HG03045 (cell line): ENCODE measurements at regions not wholly inside any gene's neighbourhood (a gene's known extent, or its start where the extent isn't known, plus 50 kb on each side); places are given as distances from the start of the nearest gene placed in this dataset.

Source experiments
- ATAC-seq: cut with Tn5 transposase; IDR thresholded peaks from one replicate; pipeline ENCODE4 v1.9.1; 2021; ENCODE audit warnings: mild to moderate bottlenecking, moderate library complexity; ENCODE audit not compliant: unreplicated experiment

DNA sequence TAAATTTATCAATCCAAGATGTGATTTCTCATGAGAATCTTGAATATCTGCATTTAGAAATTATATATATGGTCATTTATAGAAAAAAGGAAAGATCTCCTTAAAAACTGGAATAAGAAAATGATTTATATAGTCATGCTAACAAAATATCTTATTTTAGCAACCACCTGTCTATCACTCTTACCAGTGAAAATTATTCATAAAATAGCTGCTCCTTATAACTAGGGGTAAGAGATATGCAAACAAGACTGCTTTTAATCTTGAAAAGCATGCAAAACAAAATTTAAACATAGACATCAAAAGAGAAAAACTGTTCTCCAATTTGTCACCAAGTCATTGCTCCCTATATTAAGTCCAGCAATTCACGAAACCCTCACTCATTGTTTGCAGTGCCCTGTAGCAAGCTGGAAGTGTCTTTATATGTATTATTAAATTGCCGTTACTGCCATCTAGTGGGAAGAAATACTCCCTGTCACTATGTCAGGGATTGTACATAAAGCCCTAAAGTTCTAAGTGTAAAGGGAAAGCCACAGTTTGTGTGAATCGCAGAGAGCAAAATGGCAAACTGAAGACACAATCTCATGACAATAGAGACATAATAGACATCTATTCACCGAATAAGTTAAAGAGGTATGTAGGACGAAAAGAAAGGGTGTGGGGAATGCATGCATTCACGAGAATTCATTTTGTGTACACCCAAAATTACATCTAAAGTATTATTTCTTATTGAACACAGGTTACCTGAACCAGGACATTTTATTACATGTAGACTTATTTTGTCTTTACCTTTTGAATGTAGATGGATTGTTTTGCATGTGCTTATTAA lies 600.5 kb downstream of the USP25 start:
- ATAC-seq, result peak; percentile 86

DNA sequence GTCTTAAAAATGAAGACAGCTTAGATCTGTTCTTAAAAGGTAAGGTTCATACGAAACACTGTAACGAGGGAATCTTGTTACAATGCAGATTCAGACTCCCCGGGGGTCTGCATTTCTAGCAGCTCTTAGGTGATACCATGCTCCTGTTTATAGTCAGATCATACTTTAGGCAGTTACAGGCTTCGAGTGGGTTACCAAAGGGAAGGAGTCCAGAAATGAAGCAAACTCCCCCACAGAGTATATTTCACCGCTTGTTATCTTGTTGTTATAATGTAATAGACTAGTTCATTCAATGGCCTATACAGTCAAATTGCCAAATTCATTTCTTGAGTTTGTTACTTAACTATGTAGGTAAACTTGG lies 601.1 kb downstream of the USP25 start:
- ATAC-seq, result no peak

DNA sequence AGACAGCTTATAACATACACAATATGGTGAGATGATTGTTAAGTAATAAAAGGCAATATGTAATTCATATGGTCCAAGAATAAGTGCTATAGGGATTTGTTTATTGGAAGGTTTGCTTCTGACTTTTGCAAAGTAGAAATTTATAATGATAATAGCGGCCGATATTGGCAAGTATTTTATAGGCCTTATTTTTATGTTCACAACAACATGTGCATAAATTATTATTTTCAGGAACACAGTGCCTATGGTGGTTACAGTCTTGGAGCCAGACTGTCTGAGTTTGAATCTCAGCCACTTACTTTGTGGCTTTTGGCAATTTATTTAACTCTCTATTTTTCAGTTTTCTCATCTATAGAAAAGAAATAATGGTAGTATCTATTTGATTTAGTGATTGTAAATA lies 607.5 kb downstream of the USP25 start:
- no peak for ATAC-seq

DNA sequence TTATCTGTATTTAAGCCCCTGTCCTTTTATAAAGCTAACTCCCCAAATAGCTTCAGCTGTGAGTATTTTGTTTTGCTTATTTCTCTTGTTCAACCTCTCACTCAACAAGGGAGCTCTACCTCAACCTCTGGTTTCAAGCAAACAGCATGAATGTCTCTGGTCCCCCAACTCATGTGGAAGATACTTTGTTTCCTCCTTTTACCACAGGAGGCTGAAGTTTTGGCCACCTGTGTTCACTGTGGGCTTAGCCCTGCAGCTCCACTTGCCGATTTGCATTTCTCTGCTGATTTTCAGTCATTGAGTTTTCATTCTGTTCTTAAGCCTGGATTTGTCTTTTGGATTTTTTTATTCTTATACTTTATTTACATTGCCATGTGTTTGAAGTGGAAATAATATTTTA lies 613.1 kb downstream of the USP25 start:
- ATAC-seq, result no peak

DNA sequence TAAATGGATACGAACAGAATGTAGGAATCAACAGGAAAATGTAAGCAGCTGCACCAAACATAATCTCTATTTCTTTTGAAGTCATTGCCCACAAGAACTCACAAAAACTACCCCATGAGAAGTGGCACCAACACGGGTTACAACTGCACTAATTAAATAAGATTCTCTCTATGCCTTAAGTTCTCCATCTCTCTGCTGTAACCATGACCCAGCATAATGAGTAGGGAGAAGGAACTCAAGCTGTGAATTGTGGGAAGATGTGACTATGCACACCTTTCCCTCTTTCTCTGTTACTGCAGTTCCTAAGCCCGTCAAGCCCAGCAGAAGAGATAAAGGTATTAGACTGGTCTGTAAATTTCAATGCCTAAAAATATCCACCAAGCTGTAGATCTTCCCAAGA lies 614.0 kb downstream of the USP25 start:
- ATAC-seq, result no peak

DNA sequence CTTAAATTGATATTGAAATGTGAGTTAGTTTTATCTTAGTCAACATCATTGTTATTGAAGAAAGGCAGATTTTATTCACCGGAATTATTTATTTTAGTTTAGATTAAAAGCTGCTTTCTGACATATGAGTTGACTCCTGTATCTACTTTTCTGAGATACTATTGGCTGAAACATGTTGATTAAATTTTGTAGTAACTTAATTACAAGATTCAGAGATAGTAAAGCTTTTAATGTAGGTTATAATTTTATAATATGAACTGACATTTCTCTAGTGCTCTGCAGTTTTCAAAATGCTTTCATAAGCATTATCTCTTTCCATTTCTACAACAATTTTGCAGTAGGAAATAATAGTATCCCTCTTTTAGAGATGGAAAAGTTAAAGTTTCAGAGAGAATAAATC lies 616.0 kb downstream of the USP25 start:
- no peak for ATAC-seq

DNA sequence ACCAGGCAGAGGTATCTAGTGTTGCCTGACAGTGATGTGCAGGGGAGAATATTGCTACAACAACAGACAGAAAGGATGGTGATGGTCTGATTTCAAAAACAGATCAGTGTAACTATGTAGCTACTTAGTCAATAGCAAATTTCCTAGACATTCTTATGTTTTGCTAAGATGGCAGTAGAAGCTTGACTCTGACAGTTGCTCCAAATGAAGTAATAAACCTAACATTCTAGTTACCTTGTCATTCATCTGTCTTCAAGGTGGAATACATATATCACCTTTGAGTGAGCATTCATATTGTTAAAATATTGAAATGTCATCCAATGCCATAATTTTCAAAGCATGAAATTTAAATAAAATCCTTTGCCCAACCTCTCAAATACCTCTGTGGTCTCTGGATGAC lies 617.4 kb downstream of the USP25 start:
- no peak for ATAC-seq

DNA sequence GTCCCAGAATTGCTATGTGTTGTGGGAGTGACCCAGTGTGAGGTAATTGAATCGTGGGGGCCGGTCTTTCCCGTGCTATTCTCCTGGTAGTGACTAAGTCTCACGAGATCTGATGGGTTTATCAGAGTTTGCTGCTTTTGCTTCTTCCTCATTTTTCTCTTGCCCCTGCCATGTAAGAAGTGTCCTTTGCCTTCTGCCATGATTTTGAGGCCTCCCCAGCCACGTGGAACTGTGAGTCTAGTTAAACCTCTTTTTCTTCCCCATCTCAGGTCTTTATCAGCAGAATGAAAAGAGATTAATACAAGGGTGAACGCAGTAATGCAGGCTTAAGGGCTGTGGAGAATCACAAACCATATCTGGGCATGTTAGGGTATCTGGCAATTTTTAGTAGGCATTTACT lies 624.0 kb downstream of the USP25 start:
- ATAC-seq, result no peak

DNA sequence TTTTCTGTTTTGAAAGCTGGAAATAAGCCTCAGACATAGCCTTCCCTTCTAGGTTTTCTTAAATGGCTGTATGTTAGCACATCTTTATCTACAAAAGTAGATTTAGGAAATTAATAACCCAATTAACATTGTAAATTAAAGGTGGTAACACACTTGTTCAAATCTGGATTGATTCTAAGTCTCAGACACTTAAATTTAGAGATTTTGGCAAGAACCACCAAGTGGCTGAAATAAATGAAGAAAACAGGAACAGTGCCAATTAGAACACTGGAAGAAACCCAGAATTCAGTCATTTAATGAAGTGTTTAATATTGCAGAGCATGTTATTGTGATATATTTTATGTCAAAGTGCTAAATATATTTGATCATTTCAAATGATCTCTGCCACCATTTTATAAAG lies 628.2 kb downstream of the USP25 start:
- no peak for ATAC-seq

DNA sequence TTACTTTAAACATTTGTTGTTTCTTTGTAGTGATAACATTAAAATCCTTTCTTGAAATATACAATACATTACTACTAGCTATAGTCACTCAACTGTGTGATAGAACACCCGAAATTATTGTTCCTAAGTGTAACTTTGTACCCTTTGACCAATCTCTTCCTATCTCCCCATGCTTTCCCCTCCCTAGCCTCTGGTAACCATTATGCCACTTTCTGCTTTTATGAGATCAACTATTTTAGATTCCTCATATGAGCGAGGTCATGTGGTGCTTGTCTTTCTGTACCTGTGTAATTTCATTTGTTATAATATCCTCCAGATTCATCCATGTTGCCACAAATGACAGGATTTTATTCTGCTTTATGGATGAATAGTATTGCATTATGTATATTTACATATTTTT lies 629.0 kb downstream of the USP25 start:
- ATAC-seq, result no peak

DNA sequence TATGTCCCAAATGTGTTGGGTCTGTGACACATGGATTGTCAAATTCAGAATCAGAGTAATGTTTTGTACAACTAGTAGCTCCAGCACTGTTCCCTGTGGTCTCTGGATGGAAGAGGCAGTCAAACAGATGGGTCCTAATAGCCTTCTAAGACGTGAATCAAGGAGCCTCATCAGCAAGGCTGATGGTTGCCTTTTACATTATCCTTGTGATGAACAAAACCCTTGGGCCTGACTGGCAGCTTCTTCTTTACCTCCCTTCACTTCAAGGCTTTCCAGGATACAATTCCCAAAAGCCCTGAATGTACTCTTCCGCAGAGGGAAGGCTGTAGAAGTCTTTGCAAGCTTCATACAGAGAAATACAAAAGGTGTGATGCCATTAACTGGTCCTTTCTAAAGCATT lies 633.3 kb downstream of the USP25 start:
- ATAC-seq, result no peak

DNA sequence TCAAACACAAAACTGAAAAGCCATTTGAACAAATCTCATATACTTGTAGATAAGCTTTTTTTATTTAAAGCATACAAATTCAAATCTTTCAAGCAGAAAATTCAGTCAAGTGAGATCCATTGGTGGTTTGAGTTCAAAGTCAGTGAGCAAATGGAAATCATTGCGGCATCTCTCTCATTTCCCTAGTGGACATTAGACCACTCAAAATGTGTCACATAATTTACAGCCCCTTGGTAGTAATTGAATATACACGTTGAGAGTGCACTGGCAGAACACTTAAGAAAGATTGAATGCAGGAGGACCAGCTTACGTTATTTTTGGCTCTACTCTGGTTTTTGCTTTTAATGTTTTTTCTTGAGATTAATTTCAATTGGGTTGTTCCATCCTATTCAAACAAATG lies 633.7 kb downstream of the USP25 start:
- no peak for ATAC-seq

DNA sequence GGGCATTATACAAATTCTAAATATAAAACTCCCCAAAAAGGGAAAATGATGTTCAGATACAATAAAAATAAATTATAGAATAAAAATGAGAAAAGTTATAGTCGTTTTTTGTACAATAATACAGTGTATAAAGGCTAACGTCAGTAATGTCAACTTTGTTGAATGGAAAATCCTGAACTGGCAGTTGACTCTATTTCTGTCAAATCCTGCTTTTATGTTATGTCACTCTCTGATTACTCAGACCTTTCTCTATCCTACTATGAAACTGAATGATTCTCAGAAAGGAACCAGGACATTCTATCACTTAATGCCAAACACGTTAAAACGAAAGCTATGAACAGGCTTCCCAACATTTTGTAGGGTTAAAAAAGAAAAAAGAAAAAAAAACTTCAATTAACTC lies 636.4 kb downstream of the USP25 start:
- no peak for ATAC-seq

DNA sequence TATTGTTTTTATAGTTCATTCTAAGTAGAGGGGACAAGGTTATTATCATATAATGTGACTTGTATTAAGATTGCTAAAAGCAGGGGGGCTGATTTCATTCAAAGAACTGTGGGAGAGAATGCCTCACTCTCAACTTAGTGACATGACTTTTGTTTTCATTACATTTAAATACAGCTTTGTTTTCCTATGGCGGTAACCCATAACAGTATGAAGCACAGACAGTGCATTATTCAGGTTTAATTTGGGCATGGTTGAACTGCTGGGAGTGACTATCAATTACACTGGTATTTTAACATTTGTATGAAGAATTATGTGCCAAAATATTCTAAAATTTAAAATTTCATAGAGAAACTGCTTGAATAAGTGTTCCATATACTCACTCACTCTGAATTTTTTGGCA lies 637.3 kb downstream of the USP25 start:
- no peak for ATAC-seq

DNA sequence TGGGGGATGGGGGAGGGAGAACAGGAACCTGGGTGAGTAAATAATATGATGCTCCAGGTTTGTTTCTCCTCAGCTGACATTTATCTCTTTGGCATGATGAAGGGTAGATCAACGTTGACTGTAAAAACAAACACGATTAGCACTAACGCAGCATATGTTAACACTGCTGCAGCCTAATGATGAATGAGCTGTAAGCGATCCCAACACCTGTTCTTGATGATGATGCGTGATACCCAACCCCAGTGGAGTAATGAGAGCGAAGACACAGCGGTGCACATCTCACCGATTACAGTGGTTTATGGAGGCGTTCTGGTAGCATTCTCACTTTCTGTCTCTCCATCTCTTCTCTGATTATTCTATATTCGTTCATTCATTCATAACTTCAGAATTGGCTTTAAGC lies 640.4 kb downstream of the USP25 start:
- no peak for ATAC-seq

DNA sequence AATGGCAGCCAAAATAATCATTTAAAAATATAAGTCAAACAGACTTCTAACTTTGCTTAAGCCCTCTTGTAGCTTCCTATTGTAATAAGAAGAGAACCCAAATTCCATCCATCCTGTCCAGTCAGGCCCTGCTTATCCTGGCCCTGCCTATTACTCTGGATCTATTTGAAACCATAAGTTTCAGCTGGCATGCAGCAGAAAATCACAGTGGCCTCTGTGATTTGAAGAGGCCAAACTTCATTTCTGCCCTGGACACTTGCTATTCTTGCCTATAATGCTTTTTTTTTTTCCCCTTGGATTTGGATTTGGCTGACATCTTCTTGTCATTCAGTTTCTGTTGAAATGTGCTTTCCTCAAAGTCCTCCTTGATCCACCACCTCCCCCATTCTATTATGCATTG lies 642.8 kb downstream of the USP25 start:
- ATAC-seq, result no peak

DNA sequence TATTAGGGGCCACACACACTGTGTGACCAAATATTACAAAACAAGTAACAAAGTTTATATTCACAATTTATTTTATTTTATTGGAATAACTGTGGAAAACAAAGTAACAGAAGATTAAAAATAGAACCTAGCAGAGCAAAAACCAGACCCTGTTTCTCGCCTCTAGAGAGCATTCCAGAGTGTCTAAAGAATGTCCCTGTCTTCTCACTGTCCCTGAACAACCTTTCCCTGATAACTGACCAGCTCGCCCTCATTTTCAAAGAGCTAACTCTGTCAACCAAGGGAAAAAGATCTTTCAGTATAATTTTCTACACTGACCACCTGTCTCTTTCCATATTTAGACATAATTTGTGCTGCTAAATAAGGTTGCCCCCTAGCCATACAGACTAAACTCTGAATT lies 646.9 kb downstream of the USP25 start:
- ATAC-seq, result no peak

DNA sequence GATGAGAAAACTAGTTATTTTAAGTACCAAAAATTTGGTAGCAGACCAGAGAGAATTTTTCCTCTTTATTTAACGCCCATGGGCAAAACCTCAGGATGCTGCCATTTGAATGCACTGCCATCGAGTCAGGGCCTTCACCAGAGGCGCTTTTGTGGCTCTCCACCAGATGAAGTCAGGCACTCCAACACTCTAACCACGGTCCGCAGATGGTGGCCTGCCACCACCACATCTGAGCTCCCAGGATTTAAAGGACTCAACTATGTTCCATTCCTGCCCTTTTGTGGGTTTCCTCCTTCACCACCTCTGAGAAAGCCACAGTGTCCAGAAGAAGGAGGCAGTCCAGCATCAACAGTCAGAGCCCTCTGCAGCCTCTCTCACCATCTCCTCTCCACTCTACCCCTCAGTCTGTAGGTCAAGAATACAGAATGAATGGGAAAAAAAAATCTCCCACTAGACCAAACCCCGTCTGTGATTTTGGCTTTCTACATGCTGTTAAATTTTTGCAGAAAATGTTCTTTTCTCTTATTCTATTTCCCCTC lies 647.4 kb downstream of the USP25 start:
- no peak for ATAC-seq

DNA sequence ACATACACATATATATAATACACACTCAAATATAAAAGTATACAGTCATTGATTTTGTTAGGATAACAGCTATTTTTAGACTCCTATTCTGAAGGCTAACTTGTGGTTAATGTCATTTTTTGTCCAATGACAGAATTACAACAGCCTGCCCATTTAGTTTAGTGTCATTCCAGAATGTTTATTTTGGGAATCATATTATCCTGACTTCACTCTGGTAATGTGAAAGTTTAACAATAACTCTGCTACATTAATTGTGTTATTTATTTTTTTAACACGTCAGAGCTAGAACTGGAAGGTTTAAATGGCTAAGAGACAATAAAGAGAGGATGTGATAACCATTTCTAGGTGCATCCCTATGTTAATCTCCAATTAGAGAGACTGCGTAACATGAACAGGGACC lies 648.1 kb downstream of the USP25 start:
- ATAC-seq, result no peak

DNA sequence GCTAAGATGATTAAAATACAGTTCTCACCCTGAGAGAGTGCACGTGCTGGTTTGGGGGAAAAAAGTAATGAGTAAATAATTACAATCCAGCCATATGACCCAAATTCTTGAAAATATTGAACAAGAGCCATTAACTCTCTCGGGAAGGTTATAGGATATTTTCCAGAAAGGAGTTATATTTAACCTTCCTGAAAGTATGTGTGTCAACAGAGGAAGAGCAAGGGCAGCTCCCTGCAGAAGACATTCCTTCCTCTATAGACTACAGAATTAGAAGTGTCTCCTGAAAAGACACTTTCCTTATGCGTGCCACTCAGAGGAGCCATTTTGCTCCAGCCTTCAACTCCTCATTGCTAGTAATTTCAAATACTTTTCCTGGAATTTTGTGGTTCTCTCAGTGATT lies 648.7 kb downstream of the USP25 start:
- no peak for ATAC-seq

DNA sequence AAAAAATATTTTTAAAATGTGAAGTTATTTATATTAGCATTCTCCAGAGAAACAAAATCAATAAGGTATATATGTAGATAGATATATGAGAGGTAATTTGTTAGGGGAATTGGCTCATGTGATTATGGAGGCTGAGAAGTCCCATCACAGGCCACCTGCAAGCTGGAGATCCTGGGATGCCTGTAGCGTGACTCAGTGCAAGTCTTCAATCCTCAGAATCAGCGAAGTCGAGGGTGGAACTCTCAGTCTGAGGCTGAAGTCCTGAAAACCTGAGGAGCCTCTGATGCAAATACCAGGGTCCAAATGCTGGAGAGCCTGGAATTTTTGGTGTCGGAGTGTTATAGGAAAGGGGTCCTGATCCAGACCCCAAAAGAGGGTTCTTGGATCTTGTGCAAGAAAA lies 658.5 kb downstream of the USP25 start:
- no peak for ATAC-seq

DNA sequence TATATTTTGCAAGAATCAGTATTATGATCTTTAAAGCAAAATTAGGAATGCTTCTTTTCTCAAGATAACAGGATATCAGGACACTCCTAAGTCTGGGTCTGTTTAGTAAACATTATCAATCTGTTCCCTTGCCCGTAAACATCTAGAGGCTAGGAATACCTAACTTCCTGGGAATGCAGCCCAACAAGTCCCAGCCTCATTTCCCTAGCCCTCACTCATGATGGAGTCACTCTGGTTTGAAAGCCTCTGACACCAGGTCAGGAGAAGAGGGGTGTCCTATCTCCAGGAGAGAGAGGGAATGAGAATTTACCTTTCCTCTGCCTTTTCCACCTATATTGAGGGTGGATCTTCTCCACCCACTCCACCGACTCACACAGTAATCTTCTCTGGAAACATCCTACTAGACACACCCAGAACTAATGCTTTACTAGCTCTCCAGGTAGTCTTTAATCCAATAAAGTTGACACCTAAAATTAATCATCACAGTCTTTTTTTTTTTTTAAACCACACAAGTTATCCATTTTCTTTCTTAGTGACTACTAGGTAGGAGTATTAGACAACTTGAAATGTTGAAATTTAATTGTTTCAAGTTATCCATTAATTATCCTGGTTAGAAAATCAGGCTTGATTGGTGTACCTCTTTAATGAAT lies 659.3 kb downstream of the USP25 start:
- ATAC-seq, result no peak

DNA sequence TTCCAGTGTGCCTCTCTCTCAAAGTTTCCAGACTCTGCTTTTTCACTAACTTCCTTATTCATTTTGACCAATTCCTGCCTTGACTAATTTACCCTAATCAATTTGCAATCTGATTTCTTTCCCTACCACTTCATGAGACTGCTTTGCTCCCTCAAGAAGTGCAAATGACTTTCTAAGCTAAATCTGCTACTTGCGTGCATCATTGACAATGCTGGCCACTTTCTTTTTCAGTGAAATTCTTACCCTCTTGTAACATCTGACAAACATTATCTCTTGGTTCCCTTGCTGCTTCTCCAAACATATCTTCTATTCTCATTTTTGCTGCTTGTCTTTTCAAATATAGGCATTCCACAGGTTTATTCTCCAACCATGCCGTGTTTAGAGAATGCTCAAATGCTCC lies 659.9 kb downstream of the USP25 start:
- no peak for ATAC-seq
